ENCODE measurements at regions not wholly inside any gene's neighbourhood (a gene's known extent, or its start where the extent isn't known, plus 50 kb on each side); places are given as distances from the start of the nearest gene placed in this dataset.
A peak's percentile ranks its signal among the peaks of the same experiment; 100 is the strongest.

- no peaks in the 10 kb centered on the region for H3K36me3 Mint-ChIP-seq
- no peaks in the 10 kb centered on the region for H3K4me1 Mint-ChIP-seq
- H3K27me3 Mint-ChIP-seq = peaks cover 3% of the 10 kb centered on the region
- no peak overlapping the region for H3K4me3 Mint-ChIP-seq
- no peak overlapping the region for H3K27ac Mint-ChIP-seq
- peaks cover 0 to 18% (median 13%) of the 10 kb centered on the region in 3 donors for H3K9me3 Mint-ChIP-seq
These were observed 116.2 kb downstream of the ASCL1 start for GRCh38 chr12:103073630-103074029.

DNA sequence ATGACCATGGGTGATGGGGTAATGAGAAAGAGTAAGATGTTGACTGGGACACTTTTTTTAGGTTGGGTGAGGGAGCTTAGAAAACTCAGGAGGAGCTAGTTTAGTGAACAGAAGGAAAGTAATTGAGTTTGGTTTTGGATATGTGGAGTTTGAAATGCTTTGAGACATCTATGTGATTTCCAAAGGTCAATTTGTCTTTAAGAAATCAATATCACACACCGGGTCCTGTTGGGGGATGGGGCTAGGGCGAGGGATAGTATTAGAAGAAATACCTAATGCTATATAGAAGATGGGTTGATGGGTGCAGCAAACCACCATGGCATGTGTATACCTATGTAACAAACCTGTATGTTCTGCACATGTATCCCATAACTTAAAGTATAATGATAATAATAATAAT is 118.4 kb downstream of the ASCL1 start:
- Mint-ChIP-seq H3K4me1 (no peaks in the 10 kb centered on the region), H3K27me3 (peaks cover 2% of the 10 kb centered on the region), H3K9me3 (peaks cover 0 to 11% (median 8%) of the 10 kb centered on the region in 3 donors), H3K27ac (no peak overlapping the region), H3K4me3 (no peak overlapping the region), H3K36me3 (peaks cover 2% of the 10 kb centered on the region)

DNA sequence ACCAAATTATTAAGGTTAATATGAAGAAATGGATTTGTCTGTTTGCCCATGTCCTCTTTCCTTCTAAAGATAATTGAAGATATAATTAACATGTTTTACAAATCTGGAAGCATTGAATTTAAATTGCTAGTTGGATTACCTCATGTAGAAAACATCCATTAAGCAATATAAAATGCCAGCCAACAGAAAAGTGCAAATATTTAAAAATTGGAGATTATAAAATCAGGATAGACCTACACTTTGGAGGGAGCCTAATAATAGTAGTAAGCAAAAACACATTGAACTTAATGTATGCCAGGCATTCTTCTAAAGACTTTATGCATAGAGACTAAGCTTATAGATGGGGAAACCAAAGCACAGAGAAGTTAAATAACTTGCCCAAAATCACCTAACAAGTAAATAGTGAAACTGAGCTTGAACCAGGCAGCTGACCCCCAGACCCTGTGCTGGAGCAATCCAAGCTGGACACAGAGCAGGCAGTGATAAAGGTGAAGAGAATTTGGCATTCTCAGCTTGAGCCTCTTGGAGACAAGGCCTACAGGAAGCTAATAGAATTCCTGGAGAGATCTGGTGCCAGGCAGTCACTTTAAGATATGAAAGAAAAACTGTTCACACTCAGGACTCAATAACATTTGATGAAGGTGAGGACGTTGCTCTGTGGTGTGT is 119.8 kb downstream of the ASCL1 start:
- Mint-ChIP-seq H3K4me3 (no peak overlapping the region), H3K4me1 (no peaks in the 10 kb centered on the region), H3K36me3 (peaks cover 5% of the 10 kb centered on the region), H3K9me3 (peaks cover 0 to 10% (median 4%) of the 10 kb centered on the region in 3 donors), H3K27ac (no peak overlapping the region), H3K27me3 (no peaks in the 10 kb centered on the region)

DNA sequence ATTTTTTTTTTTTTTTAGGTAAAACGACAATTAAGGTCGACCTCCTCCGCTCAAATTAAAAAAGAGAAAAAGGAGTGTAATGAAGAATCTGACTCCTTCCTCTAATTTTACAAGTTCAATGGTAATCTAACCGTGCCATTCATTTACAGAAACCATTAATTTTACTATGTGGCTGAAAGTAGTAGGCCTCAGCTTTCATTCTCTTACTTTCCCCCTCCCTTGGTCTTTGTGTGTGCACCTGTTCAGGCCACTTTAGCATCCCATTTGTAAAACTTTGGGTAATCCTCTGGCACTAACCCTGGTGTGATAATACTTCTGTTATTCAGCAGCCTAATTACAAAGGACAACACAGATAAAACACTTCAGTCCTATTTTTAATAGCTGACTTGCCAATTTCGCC is 128.1 kb downstream of the ASCL1 start:
- Mint-ChIP-seq H3K4me1 (no peaks in the 10 kb centered on the region), H3K36me3 (peaks cover 3% of the 10 kb centered on the region), H3K27ac (no peak overlapping the region), H3K27me3 (no peaks in the 10 kb centered on the region), H3K4me3 (no peak overlapping the region), H3K9me3 (peaks cover 0 to 13% (median 0%) of the 10 kb centered on the region in 3 donors)

DNA sequence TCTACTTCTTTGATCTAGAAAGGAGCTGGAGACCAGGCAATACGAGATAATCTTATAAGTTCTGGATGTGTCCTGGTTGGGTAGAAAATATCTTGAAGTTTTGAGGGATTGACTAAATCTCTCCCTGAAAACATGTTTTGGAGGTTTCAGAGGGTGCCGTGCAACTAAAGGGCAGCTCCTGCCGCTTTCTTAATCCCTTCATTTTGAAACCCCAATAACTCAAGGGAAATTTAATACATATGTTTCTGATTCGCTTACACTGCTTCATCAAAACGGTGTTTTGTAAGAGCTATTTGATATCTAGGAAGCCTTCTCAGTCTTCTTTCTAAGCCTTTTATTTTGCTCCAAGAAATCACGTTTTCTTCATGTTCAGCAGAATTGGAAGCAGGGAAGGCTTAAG is 129.0 kb downstream of the ASCL1 start:
- Mint-ChIP-seq H3K4me3 (no peak overlapping the region), H3K27me3 (no peaks in the 10 kb centered on the region), H3K36me3 (peaks cover 2% of the 10 kb centered on the region), H3K4me1 (no peaks in the 10 kb centered on the region), H3K27ac (no peak overlapping the region), H3K9me3 (peaks cover 0 to 6% (median 0%) of the 10 kb centered on the region in 3 donors)

GRCh38 chr12:103093499-103094106 is 136.1 kb downstream of the ASCL1 start:
- Mint-ChIP-seq H3K9me3 (peaks cover 0 to 4% (median 0%) of the 10 kb centered on the region in 3 donors), H3K27me3 (peaks cover 5% of the 10 kb centered on the region)

GRCh38 chr12:103097496-103097895 is 140.0 kb downstream of the ASCL1 start:
- Mint-ChIP-seq H3K36me3 (no peaks in the 10 kb centered on the region), H3K27ac (no peak overlapping the region), H3K27me3 (peaks cover 5% of the 10 kb centered on the region), H3K4me3 (no peak overlapping the region), H3K9me3 (peaks cover 0 to 7% (median 2%) of the 10 kb centered on the region in 3 donors), H3K4me1 (peaks cover 0 to 6% (median 6%) of the 10 kb centered on the region in 3 donors)

More at GRCh38 chr12:103093499-103094106, 136.1 kb downstream of the ASCL1 start:
- Mint-ChIP-seq H3K4me1 (peaks cover 0 to 6% (median 1%) of the 10 kb centered on the region in 3 donors), H3K4me3 (no peak overlapping the region), H3K36me3 (no peaks in the 10 kb centered on the region), H3K27ac (no peak overlapping the region)

- Mint-ChIP-seq H3K27ac (no peak overlapping the region), H3K4me1 (peaks cover 0 to 5% (median 4%) of the 10 kb centered on the region in 3 donors)
These were observed 142.9 kb downstream of the ASCL1 start for GRCh38 chr12:103100257-103100831.

DNA sequence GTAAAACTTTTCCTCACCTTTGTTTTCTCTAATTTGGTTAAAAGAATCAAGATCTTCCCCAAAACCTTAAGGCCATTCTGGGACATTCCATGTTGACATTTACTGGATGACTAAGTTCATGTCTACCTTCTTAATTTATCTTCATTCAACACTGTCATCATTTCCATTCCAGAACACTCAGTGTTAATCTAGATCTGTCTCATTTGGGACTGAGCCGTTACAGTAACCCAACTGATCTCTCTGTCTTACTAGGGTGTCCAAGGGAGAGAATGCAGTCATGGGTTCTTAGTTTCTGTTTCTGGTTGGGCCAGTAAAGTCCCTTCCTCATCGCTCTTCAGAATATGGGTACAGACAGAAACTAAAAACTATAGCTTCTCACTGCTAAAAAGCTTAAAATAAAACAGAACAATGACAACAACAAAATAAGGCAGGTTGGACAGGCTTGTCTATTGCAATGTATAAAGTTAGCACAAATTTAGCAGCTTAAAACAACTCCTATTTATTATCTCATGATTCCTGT is 144.8 kb downstream of the ASCL1 start:
- Mint-ChIP-seq H3K27me3 (no peaks in the 10 kb centered on the region), H3K27ac (no peak overlapping the region), H3K4me3 (no peak overlapping the region)

More at GRCh38 chr12:103100257-103100831, 142.9 kb downstream of the ASCL1 start:
- no peaks in the 10 kb centered on the region for H3K36me3 Mint-ChIP-seq
- H3K27me3 Mint-ChIP-seq = peaks cover under 1% of the 10 kb centered on the region
- no peak overlapping the region for H3K4me3 Mint-ChIP-seq
- peaks cover 0 to 8% (median 4%) of the 10 kb centered on the region in 3 donors for H3K9me3 Mint-ChIP-seq

DNA sequence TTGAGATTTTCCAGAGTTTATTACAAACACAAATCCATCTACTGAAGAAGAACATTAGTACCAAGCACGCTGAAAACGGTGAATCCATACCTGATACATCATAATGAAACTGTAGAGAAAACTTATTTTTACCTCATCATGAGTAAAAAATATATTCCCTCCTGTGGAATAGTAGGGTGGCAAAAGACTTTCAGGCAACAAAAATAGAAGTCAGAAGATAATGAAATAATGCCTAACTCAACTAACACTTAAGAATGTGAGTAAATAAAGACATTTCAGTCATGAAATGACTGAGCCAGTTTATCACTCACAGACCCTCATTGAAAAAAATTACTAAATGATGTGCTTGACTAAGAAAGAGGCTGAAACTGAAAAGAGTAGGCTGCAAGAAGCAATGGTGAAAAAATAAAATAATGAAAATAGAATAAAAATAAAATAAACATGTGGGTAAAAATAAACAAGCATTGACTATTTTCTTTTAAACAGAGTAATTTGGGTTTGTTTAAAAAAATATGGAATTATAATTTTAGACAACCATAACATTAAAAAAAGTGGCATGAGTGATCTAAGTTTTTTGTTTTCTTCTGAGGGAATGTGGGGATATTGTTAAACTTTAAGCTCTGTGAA is 148.6 kb downstream of the ASCL1 start:
- peaks cover 0 to 4% (median 2%) of the 10 kb centered on the region in 3 donors for H3K9me3 Mint-ChIP-seq
- no peak overlapping the region for H3K27ac Mint-ChIP-seq

More for the DNA sequence above, 144.8 kb downstream of the ASCL1 start:
- peaks cover 0 to 5% (median 4%) of the 10 kb centered on the region in 3 donors for H3K4me1 Mint-ChIP-seq
- H3K36me3 Mint-ChIP-seq = no peaks in the 10 kb centered on the region
- peaks cover 0 to 5% (median 4%) of the 10 kb centered on the region in 3 donors for H3K9me3 Mint-ChIP-seq

GRCh38 chr12:103109861-103110260 is 152.4 kb downstream of the ASCL1 start:
- no peak overlapping the region for H3K27ac Mint-ChIP-seq
- H3K27me3 Mint-ChIP-seq = no peaks in the 10 kb centered on the region
- H3K4me3 Mint-ChIP-seq = no peak overlapping the region
- peaks cover 0 to 2% (median 0%) of the 10 kb centered on the region in 3 donors for H3K9me3 Mint-ChIP-seq
- no peaks in the 10 kb centered on the region for H3K36me3 Mint-ChIP-seq
- H3K4me1 Mint-ChIP-seq = peaks cover 9 to 13% (median 11%) of the 10 kb centered on the region in 3 donors

More for the DNA sequence above, 148.6 kb downstream of the ASCL1 start:
- Mint-ChIP-seq H3K27me3 (no peaks in the 10 kb centered on the region), H3K36me3 (no peaks in the 10 kb centered on the region), H3K4me1 (peaks cover 0 to 5% (median 4%) of the 10 kb centered on the region in 3 donors), H3K4me3 (no peak overlapping the region)

DNA sequence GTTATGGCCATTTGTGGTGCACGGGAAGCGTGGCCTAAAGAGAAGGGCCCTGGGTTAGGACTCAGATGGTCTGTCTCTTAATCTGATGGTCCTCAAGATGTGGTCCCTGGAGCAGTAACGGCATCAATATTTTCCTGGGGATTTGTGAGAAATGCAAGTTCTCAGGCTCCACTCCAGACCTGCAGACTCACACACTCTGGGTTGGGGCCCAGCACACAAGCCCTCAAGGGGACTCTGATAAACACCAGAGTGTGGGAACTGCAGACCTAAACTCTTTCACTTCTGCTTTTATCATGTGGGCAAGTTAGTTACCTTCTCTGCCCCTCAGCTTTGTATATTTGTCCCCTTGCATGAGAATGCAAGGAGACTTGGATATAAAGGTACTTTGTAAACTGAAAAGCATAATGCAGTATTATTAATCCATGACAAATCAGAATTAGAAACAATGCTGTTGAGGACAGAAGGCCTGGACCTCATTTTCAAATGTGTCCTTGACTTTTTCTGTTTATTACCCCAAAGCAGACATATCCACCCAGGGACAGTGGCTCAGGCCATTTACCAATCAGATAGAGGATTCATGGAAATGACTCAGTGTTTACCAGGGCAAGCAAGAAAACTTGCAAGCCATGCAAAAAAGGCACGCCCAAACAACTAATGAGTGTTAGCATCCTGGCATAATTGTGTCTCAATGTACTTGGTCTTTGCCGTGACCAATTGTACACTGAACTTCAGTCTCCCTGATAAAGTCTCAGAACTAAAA is 157.0 kb downstream of the ASCL1 start:
- peaks cover 11 to 20% (median 19%) of the 10 kb centered on the region in 3 donors for H3K4me1 Mint-ChIP-seq
- H3K36me3 Mint-ChIP-seq = no peaks in the 10 kb centered on the region
- peaks cover 0 to 2% (median 0%) of the 10 kb centered on the region in 3 donors for H3K9me3 Mint-ChIP-seq
- peak overlapping the region in 2 of 4 donors; percentile 45 to 89 for H3K4me3 Mint-ChIP-seq
- H3K27ac Mint-ChIP-seq = peak overlapping the region in 1 of 3 donors; percentile 9
- no peaks in the 10 kb centered on the region for H3K27me3 Mint-ChIP-seq

GRCh38 chr12:103128862-103129501 is 171.5 kb downstream of the ASCL1 start:
- H3K9me3 Mint-ChIP-seq = peaks cover 7 to 14% (median 8%) of the 10 kb centered on the region in 3 donors
- peaks cover 10% of the 10 kb centered on the region for H3K36me3 Mint-ChIP-seq
- H3K27me3 Mint-ChIP-seq = no peaks in the 10 kb centered on the region
- H3K4me1 Mint-ChIP-seq = no peaks in the 10 kb centered on the region
- no peak overlapping the region for H3K27ac Mint-ChIP-seq
- no peak overlapping the region for H3K4me3 Mint-ChIP-seq

- no peaks in the 10 kb centered on the region for H3K4me1 Mint-ChIP-seq
- peaks cover 9 to 26% (median 18%) of the 10 kb centered on the region in 3 donors for H3K9me3 Mint-ChIP-seq
- no peak overlapping the region for H3K4me3 Mint-ChIP-seq
- no peak overlapping the region for H3K27ac Mint-ChIP-seq
- H3K36me3 Mint-ChIP-seq = peaks cover 10% of the 10 kb centered on the region
- no peaks in the 10 kb centered on the region for H3K27me3 Mint-ChIP-seq
These were observed 173.1 kb downstream of the ASCL1 start for GRCh38 chr12:103130564-103130963.
